Left lung (tissue), 4 donors: ENCODE measurements at regions not wholly inside any gene's neighbourhood (a gene's known extent, or its start where the extent isn't known, plus 50 kb on each side); places are given as distances from the start of the nearest gene placed in this dataset.
"Not testable (repeated sequence)": the region's sequence is repeated elsewhere in the genome, so short reads cannot be mapped to it uniquely, and the experiment has no call there.

Source experiments
- ATAC-seq: fragments of 200-7000 bp; cut with Tn5 transposase; one replicate; pipeline ENCODE4 v1.9.1; 2020; ENCODE audit warnings: moderate library complexity
- DNase-seq, 4 donors: peaks; one replicate each; pipeline ENCODE4 v3.0.0-alpha.2; 2013 to 2020
- H3K27ac ChIP-seq, 2 donors: fragments of 200-600 bp; sonication (generic) in 1 of 2; one replicate each; pipeline versions ENCODE4 v1.5.0 to v1.8.0; 2020 to 2021
- H3K27me3 ChIP-seq, 2 donors: fragments of 200-600 bp; sonication (generic) in 1 of 2; one replicate each; pipeline versions ENCODE4 v1.5.0 to v1.8.0; 2020 to 2021
- H3K36me3 ChIP-seq, 2 donors: fragments of 200-600 bp; sonication (generic) in 1 of 2; one replicate each; pipeline versions ENCODE4 v1.5.0 to v1.8.0; 2020 to 2021
- H3K4me1 ChIP-seq, 2 donors: fragments of 200-600 bp; one replicate each; pipeline ENCODE4 v1.8.0; 2021
- H3K4me3 ChIP-seq, 2 donors: fragments of 200-600 bp; sonication (generic) in 1 of 2; one replicate each; pipeline versions ENCODE4 v1.5.0 to v1.8.0; 2020 to 2021; ENCODE audit warnings: mild to moderate bottlenecking in 1 of 2
- H3K9me3 ChIP-seq, 2 donors: fragments of 200-600 bp; sonication (generic) in 1 of 2; one replicate each; pipeline versions ENCODE4 v1.5.0 to v1.8.0; 2020 to 2021
- intact Hi-C, 2 donors: fragments of 100-400 bp; cut with DNase I; formaldehyde crosslinking; loops; one replicate each; pipeline versions ENCODE4 v1.11.2 to v1.14.2; 2022
- donor health status: DM: no; HTN: yes; CAD: no.
- donor health status: DM: no; HTN: no; CAD: no.

GRCh38 chr5:177941386-177941785 is 54.7 kb downstream of the PROP1 start:
- intact Hi-C loops, H3K27ac ChIP-seq, DNase-seq, H3K4me3 ChIP-seq, H3K9me3 ChIP-seq, H3K36me3 ChIP-seq, H3K4me1 ChIP-seq, ATAC-seq: not testable (repeated sequence)
- peaks cover 0 to 30% of the 10 kb centered on the region in 2 donors for H3K27me3 ChIP-seq

- H3K27ac ChIP-seq, H3K9me3 ChIP-seq, H3K4me1 ChIP-seq, H3K36me3 ChIP-seq, intact Hi-C loops: not testable (repeated sequence)
- Histone ChIP-seq H3K4me3 (peak overlapping the region; percentile 11 to 27), H3K27me3 (peaks cover 0 to 30% of the 10 kb centered on the region in 2 donors)
- ATAC-seq (peak; percentile 97), DNase-seq (peak in 3 of 4 donors; percentile 21 to 86 (median 62))
These were observed 56.5 kb downstream of the PROP1 start for GRCh38 chr5:177939246-177940171.

- ATAC-seq, intact Hi-C loops, H3K36me3 ChIP-seq, H3K27ac ChIP-seq, H3K9me3 ChIP-seq, DNase-seq, H3K4me1 ChIP-seq: not testable (repeated sequence)
- Histone ChIP-seq H3K4me3 (peak overlapping the region in 1 of 2 donors; percentile 27), H3K27me3 (peaks cover 0 to 26% of the 10 kb centered on the region in 2 donors)
These were observed 57.3 kb downstream of the PROP1 start for GRCh38 chr5:177938767-177939166.

- DNase-seq, intact Hi-C loops, ATAC-seq, H3K27ac ChIP-seq, H3K36me3 ChIP-seq, H3K4me3 ChIP-seq, H3K4me1 ChIP-seq, H3K9me3 ChIP-seq: not testable (repeated sequence)
- peaks cover 0 to 12% of the 10 kb centered on the region in 2 donors for H3K27me3 ChIP-seq
These were observed 61.8 kb downstream of the PROP1 start for GRCh38 chr5:177934233-177934632.

- H3K36me3 ChIP-seq, ATAC-seq, DNase-seq, H3K4me3 ChIP-seq, H3K4me1 ChIP-seq, H3K9me3 ChIP-seq, intact Hi-C loops, H3K27ac ChIP-seq, H3K27me3 ChIP-seq: not testable (repeated sequence)
These were observed 65.6 kb downstream of the PROP1 start for GRCh38 chr5:177930269-177931022.

GRCh38 chr5:177929618-177930017 is 66.4 kb downstream of the PROP1 start:
- H3K9me3 ChIP-seq, H3K4me1 ChIP-seq, H3K27ac ChIP-seq, H3K4me3 ChIP-seq, ATAC-seq, DNase-seq, H3K36me3 ChIP-seq, intact Hi-C loops, H3K27me3 ChIP-seq: not testable (repeated sequence)

- intact Hi-C loops, H3K9me3 ChIP-seq, H3K4me3 ChIP-seq, H3K4me1 ChIP-seq, H3K27ac ChIP-seq, DNase-seq, H3K27me3 ChIP-seq, ATAC-seq, H3K36me3 ChIP-seq: not testable (repeated sequence)
These were observed 68.5 kb downstream of the PROP1 start for GRCh38 chr5:177927500-177927899.

GRCh38 chr5:177924577-177924976 is 71.5 kb downstream of the PROP1 start:
- DNase-seq, H3K36me3 ChIP-seq, intact Hi-C loops, H3K27ac ChIP-seq, H3K9me3 ChIP-seq, H3K4me3 ChIP-seq, H3K4me1 ChIP-seq, H3K27me3 ChIP-seq: not testable (repeated sequence)
- peak; percentile 29 for ATAC-seq

GRCh38 chr5:177923837-177924236 is 72.2 kb downstream of the PROP1 start:
- H3K36me3 ChIP-seq, intact Hi-C loops, H3K4me3 ChIP-seq, H3K9me3 ChIP-seq, H3K4me1 ChIP-seq, DNase-seq, ATAC-seq, H3K27ac ChIP-seq, H3K27me3 ChIP-seq: not testable (repeated sequence)

- H3K36me3 ChIP-seq, ATAC-seq, H3K4me1 ChIP-seq, H3K9me3 ChIP-seq, intact Hi-C loops, DNase-seq, H3K4me3 ChIP-seq, H3K27me3 ChIP-seq, H3K27ac ChIP-seq: not testable (repeated sequence)
These were observed 72.9 kb downstream of the PROP1 start for GRCh38 chr5:177923189-177923588.

- H3K9me3 ChIP-seq, intact Hi-C loops, H3K36me3 ChIP-seq, H3K27me3 ChIP-seq, DNase-seq, H3K27ac ChIP-seq, ATAC-seq, H3K4me3 ChIP-seq, H3K4me1 ChIP-seq: not testable (repeated sequence)
These were observed 86.8 kb downstream of the PROP1 start for GRCh38 chr5:177909261-177909660.

- H3K36me3 ChIP-seq, H3K9me3 ChIP-seq, DNase-seq, intact Hi-C loops, ATAC-seq, H3K27ac ChIP-seq, H3K27me3 ChIP-seq, H3K4me3 ChIP-seq, H3K4me1 ChIP-seq: not testable (repeated sequence)
These were observed 93.2 kb downstream of the PROP1 start for GRCh38 chr5:177902806-177903205.

- intact Hi-C loops, H3K9me3 ChIP-seq, DNase-seq, H3K27me3 ChIP-seq, H3K4me1 ChIP-seq, H3K4me3 ChIP-seq, H3K27ac ChIP-seq, H3K36me3 ChIP-seq: not testable (repeated sequence)
- peak; percentile 47 for ATAC-seq
These were observed 96.0 kb downstream of the PROP1 start for GRCh38 chr5:177900066-177900465.
